A673 (cell line): ENCODE measurements at regions not wholly inside any gene's neighbourhood (a gene's known extent, or its start where the extent isn't known, plus 50 kb on each side); places are given as distances from the start of the nearest gene placed in this dataset.

ENCODE experiments used
- BruUV-seq: library from RNA; stranded (reverse); fragments of 400-500 nt; replicated peaks from 2 replicates; lab custom pipeline; 2021; lab: Mats Ljungman, UMichigan
- CTCF ChIA-PET: fragments of 300-600 bp; sonication (Branson Sonifier 250); formaldehyde crosslinking; loops from one replicate; lab custom pipeline; 2022; ENCODE audit warnings: antibody characterized with exemption; lab: Charles Lee
- POLR2A ChIA-PET: fragments of 300-600 bp; sonication (Branson Sonifier 250); formaldehyde crosslinking; loops from one replicate; lab custom pipeline; 2022; ENCODE audit warnings: antibody characterized with exemption; ENCODE audit not compliant: low non-redundant PET; lab: Charles Lee
- DNase-seq: peaks from one replicate; pipeline ENCODE4 v3.0.0-alpha.2; 2015; ENCODE audit warnings: low spot score
- H3K27ac ChIP-seq: fragments of 200-600 bp; sonication (generic); 2 replicates; pipeline ENCODE4 v1.5.1; 2016; ENCODE audit warnings: mixed run types, low read depth, mild to moderate bottlenecking, mixed read lengths, antibody characterized with exemption, low read length; ENCODE audit not compliant: poor library complexity, severe bottlenecking
- H3K27me3 ChIP-seq: fragments of 200-600 bp; sonication (generic); replicated peaks from 2 replicates; pipeline ENCODE4 v1.6.1; 2017; ENCODE audit warnings: mixed run types, low read depth, mild to moderate bottlenecking, mixed read lengths, antibody characterized with exemption, low read length; ENCODE audit not compliant: insufficient read depth, poor library complexity
- H3K36me3 ChIP-seq: fragments of 200-600 bp; sonication (generic); 2 replicates; pipeline ENCODE4 v1.6.1; 2016; ENCODE audit warnings: mixed run types, mild to moderate bottlenecking, mixed read lengths, antibody characterized with exemption, low read length; ENCODE audit not compliant: insufficient read depth, poor library complexity, severe bottlenecking
- H3K4me1 ChIP-seq: fragments of 200-600 bp; sonication (generic); 2 replicates; pipeline ENCODE4 v1.6.1; 2017; ENCODE audit warnings: mixed run types, mild to moderate bottlenecking, mixed read lengths, antibody characterized with exemption, low read length; ENCODE audit not compliant: insufficient read depth, poor library complexity, severe bottlenecking
- H3K4me3 ChIP-seq: fragments of 200-600 bp; sonication (generic); 2 replicates; pipeline ENCODE4 v1.5.1; 2016; ENCODE audit warnings: low read depth, mixed run types, mild to moderate bottlenecking, mixed read lengths, low read length; ENCODE audit not compliant: poor library complexity, severe bottlenecking
- H3K9me3 ChIP-seq: fragments of 200-600 bp; sonication (generic); 2 replicates; pipeline ENCODE4 v1.6.1; 2016; ENCODE audit warnings: mixed run types, low read depth, mild to moderate bottlenecking, mixed read lengths, antibody characterized with exemption, low read length; ENCODE audit not compliant: poor library complexity, severe bottlenecking
- EZH2 ChIP-seq: fragments of 200-600 bp; sonication (generic); IDR thresholded peaks from 2 replicates; pipeline ENCODE4 v1.6.1; 2017; ENCODE audit warnings: borderline replicate concordance, low read depth, mild to moderate bottlenecking, mixed read lengths, antibody characterized with exemption, low read length; ENCODE audit not compliant: poor library complexity, severe bottlenecking
- intact Hi-C: fragments of 100-400 bp; cut with micrococcal nuclease; formaldehyde crosslinking; loops from one replicate; pipeline ENCODE4 v1.10.0; 2022; ENCODE audit not compliant: unreplicated experiment
- TF ChIP-seq, protein P1 (sequence below): fragments of 300-800, 200-600 bp; sonication (generic); conservative IDR thresholded peaks from 2 replicates; pipeline ENCODE4 v1.5.1; 2017; ENCODE audit warnings: low read depth, mild to moderate bottlenecking, antibody characterized with exemption, low read length, moderate library complexity, mixed read lengths

DNA sequence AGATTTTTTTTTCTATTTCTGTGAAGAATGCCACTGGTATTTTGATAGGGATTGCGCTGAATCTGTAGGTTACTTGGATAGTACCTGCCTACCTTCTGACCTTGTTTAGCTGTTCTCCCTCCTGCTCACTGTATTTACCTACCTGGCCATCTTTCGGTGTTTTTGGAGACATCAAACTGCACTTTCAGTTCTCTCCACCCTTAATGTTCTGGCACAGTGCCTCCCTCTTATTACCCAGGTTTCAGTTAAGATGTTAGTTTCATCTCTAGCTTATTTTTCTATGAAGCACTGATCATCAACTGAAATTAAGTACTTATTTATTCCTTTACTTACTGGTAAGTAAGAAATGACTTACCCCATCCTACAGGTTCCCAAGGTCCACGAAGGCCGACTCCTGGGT lies 74.4 kb upstream of the KLHL25 start:
- no peak for DNase-seq
- H3K36me3 ChIP-seq = no peaks in the 10 kb centered on the region
- H3K4me1 ChIP-seq = no peaks in the 10 kb centered on the region
- TF ChIP-seq, protein P1, sequence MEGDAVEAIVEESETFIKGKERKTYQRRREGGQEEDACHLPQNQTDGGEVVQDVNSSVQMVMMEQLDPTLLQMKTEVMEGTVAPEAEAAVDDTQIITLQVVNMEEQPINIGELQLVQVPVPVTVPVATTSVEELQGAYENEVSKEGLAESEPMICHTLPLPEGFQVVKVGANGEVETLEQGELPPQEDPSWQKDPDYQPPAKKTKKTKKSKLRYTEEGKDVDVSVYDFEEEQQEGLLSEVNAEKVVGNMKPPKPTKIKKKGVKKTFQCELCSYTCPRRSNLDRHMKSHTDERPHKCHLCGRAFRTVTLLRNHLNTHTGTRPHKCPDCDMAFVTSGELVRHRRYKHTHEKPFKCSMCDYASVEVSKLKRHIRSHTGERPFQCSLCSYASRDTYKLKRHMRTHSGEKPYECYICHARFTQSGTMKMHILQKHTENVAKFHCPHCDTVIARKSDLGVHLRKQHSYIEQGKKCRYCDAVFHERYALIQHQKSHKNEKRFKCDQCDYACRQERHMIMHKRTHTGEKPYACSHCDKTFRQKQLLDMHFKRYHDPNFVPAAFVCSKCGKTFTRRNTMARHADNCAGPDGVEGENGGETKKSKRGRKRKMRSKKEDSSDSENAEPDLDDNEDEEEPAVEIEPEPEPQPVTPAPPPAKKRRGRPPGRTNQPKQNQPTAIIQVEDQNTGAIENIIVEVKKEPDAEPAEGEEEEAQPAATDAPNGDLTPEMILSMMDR = no peak
- TF ChIP-seq EZH2 = no peak
- no peak overlapping the region for H3K4me3 ChIP-seq
- BruUV-seq = no TSS peak
- ChIA-PET POLR2A (no interaction called here), CTCF (no interaction called here)
- H3K27me3 ChIP-seq = peaks cover 11% of the 10 kb centered on the region
- H3K27ac ChIP-seq = no peak overlapping the region
- no peaks in the 10 kb centered on the region for H3K9me3 ChIP-seq
- intact Hi-C loops = loop anchor here (5.0 to 10.0 kb wide), 4 partner anchors 216 to 1733 kb away; no protein-coding TSS in a partner anchor

DNA sequence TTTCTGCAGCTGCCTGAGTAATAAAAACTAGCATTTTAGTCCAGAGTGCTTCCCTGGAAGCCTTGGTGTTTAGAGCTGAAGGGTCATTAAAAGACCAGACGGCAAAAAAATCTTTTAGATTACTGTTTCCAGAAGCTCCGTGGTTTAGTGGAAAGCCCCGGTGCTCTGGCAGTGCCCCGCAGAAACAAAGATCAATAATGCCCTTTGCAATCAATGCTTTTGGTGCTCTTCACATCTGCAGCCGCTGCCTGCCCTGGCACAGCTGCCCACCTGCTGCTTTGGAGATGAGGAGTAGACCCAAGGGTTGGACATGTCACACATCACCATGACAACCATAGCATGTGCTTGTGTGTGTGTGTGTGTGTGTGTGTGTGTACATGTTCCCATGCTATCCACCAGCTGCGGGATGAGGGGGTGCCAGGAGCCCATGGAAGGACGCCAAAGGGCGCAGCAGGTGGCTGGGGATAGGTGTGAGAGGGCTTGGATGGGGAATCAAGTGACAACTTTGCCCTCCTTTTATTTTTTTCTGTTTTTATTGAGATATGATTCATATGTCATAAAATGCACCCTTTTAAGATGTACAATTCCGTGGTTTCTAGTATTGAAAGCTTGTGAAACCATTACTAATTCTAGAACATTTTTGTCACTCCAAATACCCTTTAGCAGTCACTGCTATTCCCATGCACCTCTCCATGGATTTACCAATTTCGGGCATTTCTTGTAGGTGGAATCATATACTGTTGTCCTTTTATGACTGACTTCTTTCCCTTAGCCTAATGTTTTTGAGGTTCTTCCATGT lies 75.7 kb upstream of the KLHL25 start:
- TF ChIP-seq EZH2 = no peak
- TF ChIP-seq, protein P1 = no peak
- intact Hi-C loops = no loop called here
- peaks cover 15% of the 10 kb centered on the region for H3K27me3 ChIP-seq
- POLR2A ChIA-PET = no interaction called here
- H3K27ac ChIP-seq = no peak overlapping the region
- CTCF ChIA-PET = no interaction called here
- no TSS peak for BruUV-seq
- DNase-seq = no peak
- no peaks in the 10 kb centered on the region for H3K9me3 ChIP-seq
- H3K4me3 ChIP-seq = no peak overlapping the region
- no peaks in the 10 kb centered on the region for H3K4me1 ChIP-seq
- no peaks in the 10 kb centered on the region for H3K36me3 ChIP-seq

DNA sequence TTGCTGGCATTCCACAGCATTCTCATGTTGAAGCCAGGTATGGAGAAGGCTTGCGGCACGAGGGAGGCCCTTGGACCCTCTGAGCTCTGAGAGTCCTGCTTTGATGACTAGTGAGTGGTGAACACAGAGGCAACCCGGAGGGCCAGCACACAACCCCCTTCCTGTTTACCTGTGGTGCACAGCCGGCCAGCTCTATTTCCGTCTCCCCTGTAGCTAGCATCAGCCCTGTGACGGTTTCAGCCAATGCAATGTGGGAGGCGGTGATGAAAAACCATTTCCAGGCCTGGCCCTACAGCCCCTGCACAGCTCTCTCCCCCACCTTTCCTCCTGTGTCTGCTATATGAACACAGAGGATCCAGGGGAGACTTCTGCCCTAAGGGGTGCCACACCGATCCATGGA lies 76.8 kb upstream of the KLHL25 start:
- TF ChIP-seq, protein P1 = no peak
- no peak for TF ChIP-seq EZH2
- Histone ChIP-seq H3K4me1 (no peaks in the 10 kb centered on the region), H3K27me3 (peaks cover 24% of the 10 kb centered on the region), H3K27ac (no peak overlapping the region), H3K36me3 (no peaks in the 10 kb centered on the region), H3K9me3 (no peaks in the 10 kb centered on the region), H3K4me3 (no peak overlapping the region)
- intact Hi-C loops = no loop called here
- CTCF ChIA-PET = no interaction called here
- POLR2A ChIA-PET = no interaction called here
- no TSS peak for BruUV-seq
- DNase-seq = no peak
